Activated T-cell treated with anti-CD3 and anti-CD28 coated beads, Interleukin-2, amount 50 U/mL, for 24 hours (primary cell): ENCODE measurements at regions not wholly inside any gene's neighbourhood (a gene's known extent, or its start where the extent isn't known, plus 50 kb on each side); places are given as distances from the start of the nearest gene placed in this dataset.
"Not testable (repeated sequence)": the region's sequence is repeated elsewhere in the genome, so short reads cannot be mapped to it uniquely, and the experiment has no call there.

ENCODE experiments used
- DNase-seq: peaks from one replicate; pipeline ENCODE4 v3.0.0-alpha.2; 2020
- H3K27ac Mint-ChIP-seq: 2 replicates; pipeline ENCODE4 v1.8.0; 2020; ENCODE audit warnings: mild to moderate bottlenecking, mixed read lengths
- H3K27me3 Mint-ChIP-seq: 2 replicates; pipeline ENCODE4 v1.8.0; 2020; ENCODE audit warnings: mixed read lengths
- H3K36me3 Mint-ChIP-seq: 2 replicates; pipeline ENCODE4 v1.8.0; 2020; ENCODE audit warnings: low read depth, mixed read lengths
- H3K4me1 Mint-ChIP-seq: 2 replicates; pipeline ENCODE4 v1.8.0; 2020; ENCODE audit warnings: low read depth, mixed read lengths
- H3K4me3 Mint-ChIP-seq: 2 replicates; pipeline ENCODE4 v1.8.0; 2020; ENCODE audit warnings: mild to moderate bottlenecking, moderate library complexity, mixed read lengths
- H3K9me3 Mint-ChIP-seq: 2 replicates; pipeline ENCODE4 v1.8.0; 2020; ENCODE audit warnings: mixed read lengths

GRCh38 chr4:83962492-83962891 lies 426.6 kb downstream of the GPAT3 start:
- Mint-ChIP-seq H3K4me3 (no peak overlapping the region), H3K4me1 (no peaks in the 10 kb centered on the region), H3K27me3 (no peaks in the 10 kb centered on the region), H3K9me3 (peaks cover 10% of the 10 kb centered on the region), H3K36me3 (no peaks in the 10 kb centered on the region), H3K27ac (no peak overlapping the region)
- DNase-seq = no peak

DNA sequence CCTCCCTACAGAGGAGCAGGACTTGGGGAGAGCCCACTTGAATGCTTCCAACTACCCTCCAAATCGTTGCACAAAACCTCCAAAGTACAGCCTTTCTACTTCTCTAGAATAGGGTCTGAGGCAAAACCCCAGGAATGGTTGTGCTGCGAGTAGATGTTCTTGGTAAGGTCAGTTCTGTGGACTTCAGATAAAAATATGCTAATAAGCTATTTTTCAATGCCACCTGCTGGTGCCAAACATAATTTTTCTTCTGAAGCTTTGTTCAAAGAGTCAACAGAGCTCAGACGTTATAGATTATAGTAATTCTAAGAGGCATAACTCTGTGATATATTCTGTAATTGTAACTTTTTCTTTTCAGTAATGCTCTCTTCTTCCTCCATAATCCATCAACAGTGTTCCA lies 425.7 kb downstream of the GPAT3 start:
- H3K27ac Mint-ChIP-seq = no peak overlapping the region
- no peaks in the 10 kb centered on the region for H3K4me1 Mint-ChIP-seq
- no peak for DNase-seq

DNA sequence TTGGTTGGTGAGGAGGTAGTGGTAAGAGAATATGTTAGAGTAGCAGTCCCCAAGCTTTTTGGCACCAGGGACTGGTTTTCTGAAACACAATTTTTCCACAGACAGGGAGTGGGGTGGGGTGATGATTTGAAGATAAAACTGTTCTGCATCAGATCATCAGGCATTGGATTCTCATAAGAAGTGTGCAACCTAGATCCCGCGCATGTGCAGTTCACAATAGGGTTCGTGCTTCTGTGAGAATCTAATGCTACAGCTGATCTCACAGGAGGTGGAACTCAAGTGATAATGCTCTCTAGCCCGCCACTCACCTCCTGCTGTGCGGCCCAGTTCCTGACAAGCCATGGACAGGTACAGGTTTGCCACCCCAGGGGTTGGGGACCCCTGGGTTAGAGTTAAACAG lies 423.3 kb downstream of the GPAT3 start:
- H3K27me3 Mint-ChIP-seq = no peaks in the 10 kb centered on the region
- no peaks in the 10 kb centered on the region for H3K36me3 Mint-ChIP-seq
- no peaks in the 10 kb centered on the region for H3K4me1 Mint-ChIP-seq

More for the DNA sequence above, 425.7 kb downstream of the GPAT3 start:
- Mint-ChIP-seq H3K9me3 (peaks cover 10% of the 10 kb centered on the region), H3K36me3 (no peaks in the 10 kb centered on the region), H3K27me3 (no peaks in the 10 kb centered on the region), H3K4me3 (no peak overlapping the region)

GRCh38 chr4:83947830-83948193 lies 411.9 kb downstream of the GPAT3 start:
- H3K27me3 Mint-ChIP-seq = no peaks in the 10 kb centered on the region
- no peak overlapping the region for H3K4me3 Mint-ChIP-seq
- no peak for DNase-seq
- H3K27ac Mint-ChIP-seq = no peak overlapping the region
- no peaks in the 10 kb centered on the region for H3K36me3 Mint-ChIP-seq
- H3K9me3 Mint-ChIP-seq = no peaks in the 10 kb centered on the region
- H3K4me1 Mint-ChIP-seq = no peaks in the 10 kb centered on the region

More for the DNA sequence above, 423.3 kb downstream of the GPAT3 start:
- H3K9me3 Mint-ChIP-seq = no peaks in the 10 kb centered on the region
- H3K27ac Mint-ChIP-seq = no peak overlapping the region
- DNase-seq = no peak
- H3K4me3 Mint-ChIP-seq = no peak overlapping the region

DNA sequence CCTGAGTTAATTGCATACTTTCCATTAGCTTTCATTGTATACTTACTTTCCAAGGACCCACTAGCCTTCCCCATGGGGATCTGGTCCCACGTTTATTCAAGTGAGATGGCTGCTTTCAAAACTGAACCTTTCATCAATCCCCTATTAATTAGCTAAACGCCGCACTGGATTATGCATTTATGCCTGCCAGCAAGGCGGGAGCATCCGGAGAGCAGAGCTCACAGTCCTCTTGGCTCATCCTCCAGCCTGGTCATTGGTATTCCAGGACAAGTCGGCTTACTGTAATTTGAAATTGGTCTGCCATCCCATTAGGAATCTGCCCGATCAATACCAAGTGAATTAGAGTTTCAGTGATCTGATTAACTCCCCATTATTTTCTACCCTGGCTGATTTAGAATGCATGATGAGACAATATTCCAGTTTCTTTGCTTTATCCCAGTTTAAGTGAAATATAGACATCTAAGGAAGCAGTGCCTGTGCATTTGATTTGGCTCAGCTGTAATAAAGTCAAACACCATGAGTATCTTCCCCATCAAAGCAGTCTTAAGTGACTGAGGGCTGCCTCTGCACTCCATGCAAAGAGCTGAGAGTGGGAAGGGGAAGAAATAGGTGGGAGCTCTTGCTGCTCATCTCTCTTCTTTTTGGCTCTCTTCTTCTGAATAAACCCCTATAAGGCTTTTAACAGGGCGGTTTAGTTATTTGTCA lies 411.4 kb downstream of the GPAT3 start:
- Mint-ChIP-seq H3K27me3 (no peaks in the 10 kb centered on the region), H3K36me3 (no peaks in the 10 kb centered on the region), H3K27ac (no peak overlapping the region), H3K4me3 (no peak overlapping the region), H3K4me1 (no peaks in the 10 kb centered on the region), H3K9me3 (peaks cover 2% of the 10 kb centered on the region)
- DNase-seq = no peak

DNA sequence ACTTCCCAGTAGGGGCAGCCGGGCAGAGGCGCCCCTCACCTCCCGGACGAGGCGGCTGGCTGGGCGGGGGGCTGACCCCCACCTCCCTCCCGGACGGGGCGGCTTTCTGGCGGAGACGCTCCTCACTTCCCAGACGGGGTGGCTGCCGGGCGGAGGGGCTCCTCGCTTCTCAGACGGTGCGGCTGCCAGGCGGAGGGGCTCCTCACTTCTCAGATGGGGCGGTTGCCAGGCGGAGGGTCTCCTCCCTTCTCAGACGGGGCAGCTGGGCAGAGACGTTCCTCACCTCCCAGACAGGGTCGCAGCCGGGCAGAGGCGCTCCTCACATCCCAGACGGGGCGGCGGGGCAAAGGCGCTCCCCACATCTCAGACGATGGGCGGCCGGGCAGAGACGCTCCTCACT lies 407.8 kb downstream of the GPAT3 start:
- not testable (repeated sequence) for DNase-seq, H3K4me3 Mint-ChIP-seq, H3K36me3 Mint-ChIP-seq, H3K9me3 Mint-ChIP-seq, H3K4me1 Mint-ChIP-seq, H3K27me3 Mint-ChIP-seq, H3K27ac Mint-ChIP-seq

DNA sequence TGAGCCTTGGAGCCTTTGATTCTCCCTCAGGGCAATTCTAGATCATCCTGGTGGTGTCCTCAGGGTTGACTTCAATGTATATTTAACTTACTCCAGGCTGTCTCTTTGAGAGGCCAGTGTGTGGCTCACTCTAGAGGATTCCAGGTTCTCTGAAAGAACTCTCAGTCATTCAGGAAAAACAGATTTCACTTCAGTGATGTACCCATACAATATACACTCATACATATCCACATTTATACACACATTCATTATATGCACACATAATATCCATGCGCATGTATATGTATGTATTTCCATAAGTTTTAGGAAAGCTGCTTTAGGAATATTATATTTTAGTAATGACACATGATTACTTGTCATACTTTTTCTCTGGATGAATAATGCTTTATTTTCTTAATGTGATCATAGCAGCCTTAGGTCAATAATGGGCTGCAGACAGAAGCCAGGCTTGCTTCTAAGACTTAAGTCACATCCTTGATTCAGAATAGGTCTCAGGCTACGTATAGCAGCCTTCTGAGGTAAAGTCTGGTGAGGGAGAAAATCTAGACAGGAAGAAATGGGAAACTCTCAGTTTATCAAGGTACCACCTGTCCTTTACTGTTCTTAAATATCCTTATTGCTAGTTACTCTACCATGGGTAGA lies 397.0 kb downstream of the GPAT3 start:
- Mint-ChIP-seq H3K4me3 (no peak overlapping the region), H3K36me3 (no peaks in the 10 kb centered on the region), H3K27me3 (no peaks in the 10 kb centered on the region), H3K4me1 (no peaks in the 10 kb centered on the region), H3K27ac (no peak overlapping the region), H3K9me3 (no peaks in the 10 kb centered on the region)
- no peak for DNase-seq

GRCh38 chr4:83931659-83932438 lies 395.9 kb downstream of the GPAT3 start:
- no peak overlapping the region for H3K27ac Mint-ChIP-seq
- H3K9me3 Mint-ChIP-seq = no peaks in the 10 kb centered on the region
- no peak overlapping the region for H3K4me3 Mint-ChIP-seq
- DNase-seq = no peak
- no peaks in the 10 kb centered on the region for H3K36me3 Mint-ChIP-seq
- no peaks in the 10 kb centered on the region for H3K4me1 Mint-ChIP-seq
- H3K27me3 Mint-ChIP-seq = no peaks in the 10 kb centered on the region

GRCh38 chr4:83929550-83929949 lies 393.6 kb downstream of the GPAT3 start:
- Mint-ChIP-seq H3K4me3 (no peak overlapping the region), H3K9me3 (no peaks in the 10 kb centered on the region), H3K27ac (no peak overlapping the region), H3K36me3 (no peaks in the 10 kb centered on the region), H3K27me3 (no peaks in the 10 kb centered on the region), H3K4me1 (no peaks in the 10 kb centered on the region)
- no peak for DNase-seq

- H3K4me3 Mint-ChIP-seq = no peak overlapping the region
- H3K4me1 Mint-ChIP-seq = no peaks in the 10 kb centered on the region
- H3K27ac Mint-ChIP-seq = no peak overlapping the region
- no peak for DNase-seq
- no peaks in the 10 kb centered on the region for H3K27me3 Mint-ChIP-seq
- no peaks in the 10 kb centered on the region for H3K36me3 Mint-ChIP-seq
- H3K9me3 Mint-ChIP-seq = no peaks in the 10 kb centered on the region
Observed at GRCh38 chr4:83926950-83927349, 391.0 kb downstream of the GPAT3 start.

GRCh38 chr4:83923341-83923740 lies 387.4 kb downstream of the GPAT3 start:
- no peaks in the 10 kb centered on the region for H3K9me3 Mint-ChIP-seq
- no peak overlapping the region for H3K27ac Mint-ChIP-seq
- H3K27me3 Mint-ChIP-seq = no peaks in the 10 kb centered on the region
- H3K4me1 Mint-ChIP-seq = no peaks in the 10 kb centered on the region
- H3K36me3 Mint-ChIP-seq = no peaks in the 10 kb centered on the region
- H3K4me3 Mint-ChIP-seq = no peak overlapping the region
- no peak for DNase-seq

- H3K27ac Mint-ChIP-seq = no peak overlapping the region
- no peaks in the 10 kb centered on the region for H3K4me1 Mint-ChIP-seq
- no peaks in the 10 kb centered on the region for H3K36me3 Mint-ChIP-seq
- no peaks in the 10 kb centered on the region for H3K9me3 Mint-ChIP-seq
- no peak overlapping the region for H3K4me3 Mint-ChIP-seq
- DNase-seq = no peak
- no peaks in the 10 kb centered on the region for H3K27me3 Mint-ChIP-seq
Observed at GRCh38 chr4:83922402-83922801, 386.5 kb downstream of the GPAT3 start.

- Mint-ChIP-seq H3K4me3 (no peak overlapping the region), H3K4me1 (no peaks in the 10 kb centered on the region), H3K27me3 (no peaks in the 10 kb centered on the region), H3K9me3 (no peaks in the 10 kb centered on the region), H3K27ac (no peak overlapping the region), H3K36me3 (no peaks in the 10 kb centered on the region)
- DNase-seq = no peak
Observed at GRCh38 chr4:83921124-83921523, 385.2 kb downstream of the GPAT3 start.

GRCh38 chr4:83920375-83920774 lies 384.5 kb downstream of the GPAT3 start:
- H3K9me3 Mint-ChIP-seq = no peaks in the 10 kb centered on the region
- no peak overlapping the region for H3K27ac Mint-ChIP-seq
- no peaks in the 10 kb centered on the region for H3K4me1 Mint-ChIP-seq
- no peak for DNase-seq
- no peaks in the 10 kb centered on the region for H3K27me3 Mint-ChIP-seq
- no peaks in the 10 kb centered on the region for H3K36me3 Mint-ChIP-seq
- H3K4me3 Mint-ChIP-seq = no peak overlapping the region

GRCh38 chr4:83917572-83917971 lies 381.7 kb downstream of the GPAT3 start:
- H3K4me1 Mint-ChIP-seq = no peaks in the 10 kb centered on the region
- no peaks in the 10 kb centered on the region for H3K27me3 Mint-ChIP-seq
- H3K9me3 Mint-ChIP-seq = no peaks in the 10 kb centered on the region
- H3K36me3 Mint-ChIP-seq = no peaks in the 10 kb centered on the region
- DNase-seq = no peak
- no peak overlapping the region for H3K27ac Mint-ChIP-seq
- H3K4me3 Mint-ChIP-seq = no peak overlapping the region
